ENCODE measurements at regions not wholly inside any gene's neighbourhood (a gene's known extent, or its start where the extent isn't known, plus 50 kb on each side); places are given as distances from the start of the nearest gene placed in this dataset.

- in situ Hi-C loops (cut with MboI; ENCODE audit: low sequenced_read_pairs), result no loop called here
Observed at GRCh38 chr14:101130861-101131260, 227.3 kb upstream of the RTL1 start.

GRCh38 chr14:101131451-101131916 lies 228.0 kb upstream of the RTL1 start:
- in situ Hi-C loops (cut with MboI; ENCODE audit: low sequenced_read_pairs), result no loop called here

- in situ Hi-C loops (cut with MboI; ENCODE audit: low sequenced_read_pairs), result no loop called here
Observed at GRCh38 chr14:101132051-101132571, 228.6 kb upstream of the RTL1 start.

GRCh38 chr14:101132588-101132987 lies 229.1 kb upstream of the RTL1 start:
- in situ Hi-C loops (cut with MboI; ENCODE audit: low sequenced_read_pairs), result no loop called here

GRCh38 chr14:101133068-101133467 lies 229.5 kb upstream of the RTL1 start:
- in situ Hi-C loops (cut with MboI; ENCODE audit: low sequenced_read_pairs), result no loop called here

- in situ Hi-C loops (cut with MboI; ENCODE audit: low sequenced_read_pairs), result no loop called here
Observed at GRCh38 chr14:101134161-101134631, 230.7 kb upstream of the RTL1 start.

- in situ Hi-C loops (cut with MboI; ENCODE audit: low sequenced_read_pairs), result no loop called here
Observed at GRCh38 chr14:101134851-101135433, 231.4 kb upstream of the RTL1 start.

GRCh38 chr14:101135796-101136742 lies 232.5 kb upstream of the RTL1 start:
- in situ Hi-C loops (cut with MboI; ENCODE audit: low sequenced_read_pairs), result no loop called here

- in situ Hi-C loops (cut with MboI; ENCODE audit: low sequenced_read_pairs), result no loop called here
Observed at GRCh38 chr14:101137234-101137633, 233.7 kb upstream of the RTL1 start.

GRCh38 chr14:101147848-101148247 lies 244.3 kb upstream of the RTL1 start:
- in situ Hi-C loops (cut with MboI; ENCODE audit: low sequenced_read_pairs), result no loop called here

- in situ Hi-C loops (cut with MboI; ENCODE audit: low sequenced_read_pairs), result no loop called here
Observed at GRCh38 chr14:101150039-101150610, 246.6 kb upstream of the RTL1 start.

GRCh38 chr14:101151226-101151926 lies 247.9 kb upstream of the RTL1 start:
- in situ Hi-C loops (cut with MboI; ENCODE audit: low sequenced_read_pairs), result no loop called here

- in situ Hi-C loops (cut with MboI; ENCODE audit: low sequenced_read_pairs), result no loop called here
Observed at GRCh38 chr14:101151927-101152305, 248.4 kb upstream of the RTL1 start.

- in situ Hi-C loops (cut with MboI; ENCODE audit: low sequenced_read_pairs), result no loop called here
Observed at GRCh38 chr14:101152855-101153254, 249.3 kb upstream of the RTL1 start.

- in situ Hi-C loops (cut with MboI; ENCODE audit: low sequenced_read_pairs), result no loop called here
Observed at GRCh38 chr14:101153691-101154090, 250.2 kb upstream of the RTL1 start.

- in situ Hi-C loops (cut with MboI; ENCODE audit: low sequenced_read_pairs), result no loop called here
Observed at GRCh38 chr14:101155575-101155974, 252.1 kb upstream of the RTL1 start.

GRCh38 chr14:101167428-101167827 lies 263.9 kb upstream of the RTL1 start:
- in situ Hi-C loops (cut with MboI; ENCODE audit: low sequenced_read_pairs), result no loop called here

GRCh38 chr14:101169267-101169666 lies 265.7 kb upstream of the RTL1 start:
- in situ Hi-C loops (cut with MboI; ENCODE audit: low sequenced_read_pairs), result no loop called here

- in situ Hi-C loops (cut with MboI; ENCODE audit: low sequenced_read_pairs), result no loop called here
Observed at GRCh38 chr14:101171650-101172049, 268.1 kb upstream of the RTL1 start.

- in situ Hi-C loops (cut with MboI; ENCODE audit: low sequenced_read_pairs), result no loop called here
Observed at GRCh38 chr14:101173698-101174521, 270.4 kb upstream of the RTL1 start.

Measured in HL-60/S4 (cell line).